Activated CD4-positive, alpha-beta T cell treated with anti-CD3 and anti-CD28 coated beads, Interleukin-10, Interleukin-2, amounts not matched to agents 100 ng/mL and 50 ng/mL, durations not matched to agents 16 hours and 8 hours (primary cell): ENCODE measurements at regions not wholly inside any gene's neighbourhood (a gene's known extent, or its start where the extent isn't known, plus 50 kb on each side); places are given as distances from the start of the nearest gene placed in this dataset.
"Not testable (repeated sequence)": the region's sequence is repeated elsewhere in the genome, so short reads cannot be mapped to it uniquely, and the experiment has no call there.

ENCODE experiments used
- DNase-seq: peaks from one replicate; pipeline ENCODE4 v3.0.0-alpha.2; 2020

DNA sequence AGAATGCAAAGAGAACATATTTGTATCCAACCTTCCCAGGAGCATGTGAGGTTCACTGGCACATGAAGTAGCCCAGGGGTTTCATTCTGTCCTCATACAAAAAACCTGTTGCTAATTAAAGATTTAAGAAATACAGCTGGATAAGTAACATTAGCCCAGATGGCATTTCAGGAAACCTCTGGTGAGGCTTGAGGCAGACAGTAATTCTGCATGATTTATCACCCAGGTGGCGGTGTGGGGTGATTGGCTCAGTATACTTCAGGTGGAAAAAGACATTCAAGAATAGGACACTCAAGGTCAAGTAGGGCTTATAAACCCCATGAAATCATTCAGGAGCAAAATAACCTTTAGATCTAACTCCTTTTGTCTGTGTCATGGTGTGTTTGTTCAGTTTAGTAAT lies 237.4 kb downstream of the RNF144A start:
- DNase-seq, result no peak

DNA sequence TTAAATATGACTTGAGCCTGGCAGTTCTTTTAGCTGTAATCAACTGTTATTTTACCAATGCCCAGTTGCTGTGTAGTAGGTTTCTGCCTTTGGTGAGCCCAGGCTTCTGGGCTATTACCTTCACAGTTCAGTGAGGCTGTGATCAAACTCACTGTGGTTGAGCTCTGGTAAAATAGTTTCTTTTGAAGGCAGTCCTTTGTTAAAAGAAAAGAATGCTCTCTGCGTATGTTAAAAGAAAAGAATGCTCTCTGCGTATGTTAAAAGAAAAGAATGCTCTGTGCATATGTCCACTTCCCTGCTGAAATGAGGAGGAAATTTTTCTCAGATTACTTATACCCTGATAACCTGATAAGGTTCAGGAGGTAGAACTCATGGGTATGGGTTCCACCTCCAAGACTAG lies 244.3 kb downstream of the RNF144A start:
- no peak for DNase-seq

DNA sequence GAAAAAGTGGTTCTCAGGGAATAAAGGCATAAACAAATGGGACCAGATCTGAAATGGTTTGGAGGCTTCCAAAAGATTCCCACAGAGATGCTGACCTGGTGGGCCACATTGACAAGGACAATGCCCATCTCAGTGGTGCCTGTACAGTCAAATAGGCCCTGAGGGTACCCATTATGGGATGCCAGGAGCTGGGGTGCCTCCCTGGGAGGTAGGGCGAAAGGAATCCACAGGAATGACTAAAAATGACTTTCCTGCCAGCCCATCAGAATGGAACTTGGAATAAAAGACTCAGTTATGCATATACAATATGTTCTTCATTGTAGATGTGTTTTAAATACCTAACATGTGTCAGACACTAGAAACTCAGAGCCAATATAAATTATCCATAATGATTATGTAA lies 248.5 kb downstream of the RNF144A start:
- no peak for DNase-seq

DNA sequence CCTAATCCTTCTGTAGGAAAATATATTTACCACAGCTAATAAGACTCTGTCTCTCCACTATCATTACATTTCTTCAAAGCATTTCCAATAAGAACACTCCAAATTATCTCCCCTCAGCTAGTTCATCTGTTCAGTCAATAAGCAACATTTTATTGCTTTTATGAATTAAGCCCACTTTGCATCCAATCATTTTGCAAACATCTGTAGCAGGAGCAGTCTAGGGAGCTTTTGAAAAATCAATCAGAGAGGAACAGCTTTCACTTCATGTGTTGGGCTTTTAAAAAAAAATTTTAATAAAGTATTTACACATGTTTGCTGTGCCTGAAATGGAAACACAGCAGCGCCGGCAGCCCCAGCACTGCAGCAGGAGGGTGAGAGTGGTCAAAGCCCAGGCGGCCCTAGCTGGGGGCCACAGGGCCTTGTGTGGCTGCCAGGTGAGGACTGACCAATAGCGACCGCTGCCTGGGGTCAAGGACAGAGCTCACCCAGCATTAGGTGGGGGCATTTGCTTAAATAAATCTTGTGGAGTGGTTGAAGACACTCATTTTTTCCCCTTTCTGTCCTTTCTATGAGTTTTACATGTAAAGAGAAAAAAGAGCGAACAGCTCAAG lies 250.7 kb downstream of the RNF144A start:
- DNase-seq, result no peak

DNA sequence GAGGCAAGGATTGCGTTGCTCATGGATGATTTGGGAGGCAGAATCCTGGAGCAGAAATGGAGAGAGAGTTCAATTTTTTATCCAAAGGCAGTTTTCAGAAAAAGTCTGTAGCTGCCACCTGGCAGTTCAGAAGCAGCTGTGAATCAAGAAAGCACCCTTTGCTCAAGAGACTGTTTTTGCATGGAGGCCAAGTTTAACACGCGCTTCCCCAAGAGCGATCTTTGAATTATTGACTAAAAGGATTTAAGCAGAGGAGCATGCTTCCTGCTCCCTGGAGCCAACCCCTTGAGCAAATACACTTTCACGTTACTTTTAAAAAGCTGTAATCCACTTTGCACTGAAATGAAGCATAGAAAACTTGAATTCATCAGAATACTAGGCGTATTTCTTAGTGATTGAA lies 252.4 kb downstream of the RNF144A start:
- DNase-seq, result no peak

DNA sequence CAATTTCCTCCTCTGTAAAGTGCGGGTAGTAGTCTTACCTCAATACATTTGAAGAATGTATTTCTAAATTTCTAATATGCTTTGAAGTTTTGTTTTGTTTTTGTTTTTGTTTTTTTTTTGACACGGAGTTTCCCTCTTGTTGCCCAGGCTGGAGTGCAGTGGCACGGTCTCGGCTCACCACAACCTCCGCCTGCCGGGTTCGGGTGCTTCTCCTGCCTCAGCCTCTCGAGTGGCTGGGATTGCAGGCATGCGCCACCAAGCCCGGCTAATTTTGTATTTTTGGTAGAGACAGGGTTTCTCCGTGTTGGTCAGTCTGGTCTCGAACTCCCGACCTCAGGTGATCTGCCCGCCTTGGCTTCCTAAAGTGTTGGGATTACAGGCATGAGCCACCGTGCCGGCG lies 261.8 kb downstream of the RNF144A start:
- DNase-seq, result not testable (repeated sequence)

DNA sequence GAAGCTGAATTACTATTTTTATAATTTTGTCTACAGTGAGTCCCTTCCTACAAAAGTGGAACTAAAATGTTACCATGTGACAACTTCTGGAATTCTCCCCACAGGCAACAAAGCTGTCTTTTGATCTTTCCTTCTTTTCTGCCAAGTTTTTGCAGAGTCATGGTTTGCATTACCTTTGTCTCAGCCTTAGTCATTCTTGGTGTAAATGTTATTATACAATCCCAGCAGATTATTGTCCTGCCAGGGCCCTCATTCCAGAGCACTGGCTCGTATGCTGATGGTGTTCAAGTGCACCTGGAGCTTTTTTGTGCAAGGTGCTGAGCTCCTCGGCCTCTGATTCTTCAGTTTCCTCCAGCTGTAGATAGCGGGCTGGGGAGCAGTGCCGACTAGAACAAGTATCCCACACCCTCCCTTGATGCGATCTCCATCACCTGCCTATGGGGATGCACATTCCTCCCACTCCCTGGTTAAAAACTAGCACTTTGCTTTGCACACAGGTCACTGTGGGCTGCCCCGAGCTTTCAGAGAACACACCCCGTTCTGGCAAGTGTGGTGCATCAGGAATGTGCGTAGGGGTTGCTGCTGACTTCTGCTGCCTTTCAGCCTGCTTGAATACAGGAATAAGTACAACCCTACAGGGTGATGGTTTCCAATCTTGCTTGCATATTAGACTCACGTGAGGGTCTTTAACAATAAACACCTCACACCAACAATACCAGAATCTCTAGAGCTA lies 263.6 kb downstream of the RNF144A start:
- DNase-seq, result no peak

DNA sequence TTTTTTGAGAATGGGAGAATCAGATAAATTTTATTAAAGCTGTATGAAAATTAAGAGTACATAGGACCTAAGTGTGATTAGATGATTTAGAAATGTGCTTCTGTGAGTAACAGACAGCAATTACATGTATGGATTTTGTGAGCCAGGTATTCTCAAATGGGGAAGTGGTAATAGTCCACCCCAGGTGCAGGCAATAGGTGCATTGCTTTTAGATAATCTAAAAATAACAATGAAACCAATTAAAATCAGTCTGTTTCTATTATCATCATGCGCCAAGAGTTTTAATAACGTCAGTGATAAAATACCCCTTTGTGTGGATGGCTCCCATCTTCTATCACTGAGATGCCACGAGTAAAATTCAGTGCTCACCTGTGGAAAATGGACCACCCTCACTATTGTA lies 265.3 kb downstream of the RNF144A start:
- DNase-seq, result no peak

DNA sequence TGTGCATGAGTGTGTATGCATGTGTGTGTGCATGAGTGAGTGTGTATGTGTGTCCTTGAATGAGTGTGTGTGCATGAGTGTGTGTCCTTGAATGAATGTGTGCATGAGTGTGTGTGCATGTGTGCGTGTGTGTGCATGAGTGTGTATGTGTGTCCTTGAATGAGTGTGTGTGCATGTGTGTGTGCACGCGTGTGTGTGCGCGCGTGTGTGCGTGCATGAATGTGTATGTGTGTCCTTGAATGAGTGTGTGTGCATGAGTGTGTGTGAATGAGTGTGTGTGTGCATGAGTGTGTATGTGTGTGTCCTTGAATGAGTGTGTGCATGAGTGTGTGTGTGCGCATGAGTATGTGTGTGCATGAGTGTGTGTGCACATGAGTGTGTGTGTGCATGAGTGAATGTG lies 271.9 kb downstream of the RNF144A start:
- DNase-seq, result no peak

DNA sequence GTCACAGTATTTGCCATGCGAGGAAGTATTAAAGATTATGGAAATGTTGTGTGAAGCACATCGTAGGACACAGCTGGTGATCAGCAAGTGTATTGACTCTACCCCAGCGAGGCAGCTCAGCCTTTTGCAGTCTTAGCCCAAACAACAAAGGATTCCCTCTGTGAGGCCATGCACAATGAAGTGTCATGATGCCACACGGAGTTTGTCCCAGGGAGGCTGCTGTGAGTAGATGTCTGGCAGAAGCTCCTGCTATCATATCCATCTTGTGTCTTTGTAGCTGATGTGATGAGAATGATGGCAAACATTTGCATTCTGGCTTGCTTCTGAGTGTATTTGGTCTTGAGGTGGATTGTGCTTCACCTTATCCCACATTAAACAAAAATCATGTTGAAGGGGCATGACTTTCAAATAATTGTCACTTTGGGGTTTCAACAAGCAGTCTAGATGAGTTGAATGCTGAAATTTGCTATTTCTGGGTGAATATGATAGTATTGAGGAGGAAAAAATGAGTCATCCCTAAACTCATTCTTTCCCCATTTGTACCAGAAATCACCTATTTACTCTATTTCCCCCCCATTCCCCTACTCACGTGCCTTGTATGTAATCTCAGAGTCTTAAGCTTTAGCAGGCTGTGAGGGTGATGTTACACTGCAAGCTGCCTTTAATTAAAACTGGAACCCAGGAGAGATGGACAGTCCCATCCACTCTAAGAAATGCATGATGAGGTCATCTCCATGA lies 273.5 kb downstream of the RNF144A start:
- DNase-seq, result peak; percentile 26

DNA sequence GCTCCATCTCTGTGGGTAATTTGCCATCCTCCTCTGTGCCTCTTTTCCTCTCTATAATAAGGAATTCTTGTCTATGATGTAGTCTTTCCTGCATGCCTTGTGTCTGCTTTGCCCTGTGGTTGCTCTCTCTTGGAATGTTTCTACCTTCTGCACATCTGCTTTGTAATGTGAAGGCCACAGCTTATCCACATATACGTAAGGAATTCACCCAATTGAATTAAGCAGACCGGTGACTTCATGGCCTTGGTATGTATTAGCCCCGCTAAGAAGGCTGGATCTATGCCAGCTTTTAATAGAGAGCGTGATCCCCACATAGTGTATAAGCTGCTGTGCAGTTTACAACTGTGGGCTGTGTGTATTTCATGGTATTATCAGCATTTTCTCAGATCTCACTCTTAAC lies 274.7 kb downstream of the RNF144A start:
- DNase-seq, result no peak

DNA sequence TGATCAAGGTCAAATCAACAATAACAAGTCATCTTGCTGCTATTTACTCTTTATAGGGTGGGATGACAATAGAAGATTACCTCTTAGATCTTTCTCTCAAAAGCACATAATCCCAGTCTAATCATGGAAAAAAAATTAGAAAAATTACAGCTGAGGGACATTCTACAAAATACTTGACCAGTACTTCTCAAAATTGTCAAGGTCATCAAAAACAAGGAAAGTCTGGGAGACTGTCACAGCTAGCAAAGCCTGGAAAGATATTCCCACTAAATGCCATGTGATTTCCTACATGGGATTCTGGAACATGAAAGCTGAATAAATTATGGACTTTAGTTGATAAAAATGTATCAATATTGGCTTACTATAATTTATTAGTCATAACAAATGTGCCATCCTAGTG lies 276.2 kb downstream of the RNF144A start:
- DNase-seq, result no peak

DNA sequence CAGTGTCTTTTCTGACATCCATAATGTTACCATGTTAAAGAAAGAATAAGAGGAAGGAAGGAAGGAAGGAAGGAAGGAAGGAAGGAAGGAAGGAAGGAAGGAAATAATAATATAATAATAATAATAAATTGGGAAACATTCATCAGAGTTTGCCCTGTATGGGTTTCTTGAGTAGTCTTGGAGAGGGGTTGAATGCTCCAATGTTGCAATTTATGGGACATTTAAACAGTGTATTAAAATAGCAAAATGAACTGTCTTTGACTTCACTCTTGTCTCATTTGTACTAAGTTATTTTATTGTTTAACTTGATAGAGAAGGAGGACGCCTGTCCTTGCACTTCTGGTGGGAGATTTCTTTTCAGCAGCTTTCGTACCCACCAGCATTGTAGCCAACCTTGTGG lies 277.7 kb downstream of the RNF144A start:
- no peak for DNase-seq

DNA sequence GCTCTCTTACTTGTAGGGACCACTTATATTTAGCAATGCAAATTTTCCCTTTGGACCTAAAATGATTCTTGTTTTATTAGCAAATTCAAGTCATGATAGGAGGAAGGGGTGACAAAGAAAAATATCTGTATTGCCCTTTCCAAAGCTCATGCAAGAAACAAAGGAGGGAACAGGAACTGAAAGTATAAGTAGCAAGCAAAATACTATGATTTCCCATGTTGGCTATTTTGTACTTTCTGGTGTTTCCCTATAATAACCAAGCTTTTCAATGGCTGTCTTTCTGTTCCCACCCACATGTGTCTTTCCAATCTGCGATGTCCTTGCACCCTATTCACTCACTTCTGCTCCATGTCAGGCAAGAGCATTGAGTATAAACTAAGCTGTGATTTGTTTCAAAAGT lies 279.7 kb downstream of the RNF144A start:
- no peak for DNase-seq

DNA sequence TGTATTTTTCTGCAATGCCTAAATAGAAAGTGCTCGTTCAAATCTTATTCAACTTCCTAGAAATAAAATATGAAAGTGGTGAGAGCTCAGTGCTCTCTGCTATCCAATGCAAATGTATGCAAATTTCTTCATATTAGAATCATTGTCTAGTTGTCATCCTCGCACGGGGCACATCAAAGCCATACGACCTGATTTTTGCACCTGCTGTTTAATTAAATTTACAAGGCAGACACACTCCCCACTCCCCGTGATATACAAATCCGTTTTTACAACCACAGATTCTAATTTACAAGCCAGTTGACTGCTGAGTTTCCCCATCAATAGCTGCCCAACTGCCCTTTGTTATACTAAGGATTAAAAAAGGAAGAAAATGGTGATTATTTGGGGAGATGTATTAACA lies 284.6 kb downstream of the RNF144A start:
- DNase-seq, result no peak

DNA sequence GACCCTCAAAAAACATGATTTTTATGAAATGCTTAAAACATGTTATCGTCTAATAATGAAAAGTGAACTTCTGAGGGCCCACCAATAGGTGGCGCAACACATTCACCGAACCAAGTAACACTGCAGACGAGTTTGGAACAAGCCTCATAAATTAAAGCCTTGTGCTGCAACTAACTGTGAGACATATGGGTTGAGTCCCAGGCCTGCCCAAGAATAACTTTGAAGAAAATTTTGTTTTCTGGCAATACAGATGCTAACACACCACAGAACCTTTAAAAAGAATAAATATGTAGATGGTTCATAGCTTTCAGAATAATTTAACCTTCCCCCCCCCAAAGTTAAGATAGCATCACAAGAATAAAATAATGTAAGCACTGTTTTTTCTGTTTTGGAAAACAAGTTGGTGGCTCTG lies 285.9 kb downstream of the RNF144A start:
- DNase-seq, result peak; percentile 62

DNA sequence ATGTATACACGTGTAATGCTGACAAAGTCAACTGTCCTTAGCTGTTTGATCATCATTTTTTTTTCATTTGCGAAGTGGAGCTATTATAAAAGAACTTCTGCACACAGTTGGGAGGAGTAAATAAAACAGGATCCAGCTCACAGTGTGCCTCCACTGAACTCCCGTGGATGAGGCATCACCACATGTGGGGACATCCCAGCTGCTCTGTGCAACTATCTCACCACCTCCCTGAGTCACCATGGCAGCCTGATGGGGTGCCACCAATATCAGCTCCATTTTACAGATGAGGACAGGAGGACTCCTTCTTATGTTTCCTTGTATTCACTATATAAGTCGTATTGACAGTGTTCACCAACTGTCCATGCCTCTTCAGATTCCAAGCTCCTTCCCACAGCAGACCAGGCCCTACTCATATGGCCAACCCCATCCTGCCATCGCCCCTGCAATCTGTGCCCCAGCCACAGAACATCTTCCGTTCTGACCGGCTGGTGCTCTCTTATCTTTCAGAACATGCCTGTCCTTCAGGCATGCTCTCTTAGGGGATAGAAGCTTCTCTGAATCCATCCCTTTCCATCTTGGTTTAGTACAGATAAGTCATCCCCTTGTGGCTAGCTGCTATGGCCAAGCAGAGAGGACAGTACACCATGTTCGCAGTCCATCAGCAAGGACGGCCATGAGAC lies 288.1 kb downstream of the RNF144A start:
- no peak for DNase-seq

DNA sequence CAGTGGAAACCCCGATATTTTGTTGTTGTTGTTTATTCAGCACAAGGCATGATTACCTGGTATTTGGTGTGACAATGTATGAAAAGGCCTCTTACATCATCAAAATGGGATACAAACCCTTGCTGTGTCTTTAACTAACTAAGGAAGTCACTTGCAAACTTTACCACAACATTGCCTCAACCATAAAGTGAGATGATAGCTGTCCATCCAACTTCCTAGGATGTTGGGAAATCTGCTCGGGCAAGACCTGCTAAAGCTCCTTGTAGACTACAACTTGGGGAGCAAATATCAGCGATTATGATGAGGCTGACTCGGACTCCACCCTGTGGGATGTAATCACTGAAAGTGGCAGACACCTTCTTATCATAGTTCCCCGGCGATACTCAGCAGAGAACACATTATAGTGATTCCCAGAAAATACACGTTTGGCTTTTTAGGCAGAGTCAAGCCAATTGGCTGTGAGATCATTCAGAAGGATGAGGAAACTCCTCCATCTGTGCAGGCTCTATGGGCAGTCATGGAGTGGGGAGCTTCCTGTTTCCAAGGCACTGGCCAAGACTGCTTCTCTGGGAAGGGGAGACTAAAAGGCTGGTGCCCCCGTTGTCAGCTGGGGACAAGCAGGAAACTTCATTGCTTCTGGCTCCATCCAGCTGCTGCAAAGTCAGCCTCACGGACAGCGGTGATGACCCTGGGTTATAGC lies 289.0 kb downstream of the RNF144A start:
- DNase-seq, result no peak

DNA sequence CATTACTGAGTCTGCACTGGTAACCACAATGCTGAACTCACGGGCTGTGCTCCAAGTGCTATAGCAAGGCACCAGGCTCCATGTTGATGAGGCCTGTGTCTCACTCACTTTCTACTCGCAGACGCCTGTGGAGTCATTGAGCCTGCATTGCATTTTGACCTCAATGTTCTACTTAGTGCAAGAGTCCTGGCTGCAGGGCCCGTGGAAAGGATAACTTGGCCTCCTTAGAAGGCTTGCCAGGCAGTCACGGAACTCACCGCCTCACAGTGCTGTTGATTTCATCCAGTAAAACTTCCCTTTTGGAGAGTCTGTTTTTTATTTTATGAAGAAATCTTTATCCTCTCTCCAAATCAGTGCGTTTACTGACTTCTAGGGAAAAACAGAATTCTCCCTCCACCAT lies 290.4 kb downstream of the RNF144A start:
- DNase-seq, result no peak

DNA sequence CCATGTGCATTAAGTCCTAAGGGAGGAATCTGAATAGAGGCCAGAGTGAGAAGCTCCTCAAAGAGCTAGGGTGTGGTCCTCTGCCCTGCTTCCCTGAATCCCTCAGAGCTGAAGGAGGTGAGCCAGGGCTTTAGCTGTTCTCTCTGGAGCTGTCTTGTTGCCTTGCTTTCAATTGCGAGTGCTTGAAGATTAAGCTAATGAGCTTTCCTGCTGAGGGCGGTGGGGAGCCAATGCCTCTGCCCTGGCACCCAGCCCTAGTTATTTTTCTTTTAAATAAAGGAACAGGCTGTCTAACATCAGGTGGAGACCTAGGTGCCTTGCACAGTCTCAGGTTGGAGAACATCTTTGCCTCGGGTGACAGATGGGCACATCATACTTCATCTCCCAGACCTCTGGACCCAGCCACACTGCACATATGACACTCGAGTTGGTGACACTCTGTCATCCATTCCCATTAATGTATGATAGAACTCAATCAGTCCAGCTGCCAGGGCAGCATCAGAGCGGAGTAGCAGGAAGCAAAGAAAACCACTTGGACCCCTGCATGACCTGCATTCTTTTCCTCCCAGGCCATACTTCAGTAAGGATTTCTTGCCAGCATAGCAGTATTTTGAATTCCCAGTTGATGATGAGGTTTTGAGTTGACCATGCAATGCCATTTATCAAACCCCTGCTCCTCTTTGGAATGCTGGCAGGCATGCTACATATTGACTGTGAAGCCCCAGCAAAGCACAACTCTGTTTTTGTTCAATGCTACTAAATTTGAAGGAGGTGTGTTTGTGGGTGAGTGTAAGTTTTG lies 292.7 kb downstream of the RNF144A start:
- DNase-seq, result no peak

DNA sequence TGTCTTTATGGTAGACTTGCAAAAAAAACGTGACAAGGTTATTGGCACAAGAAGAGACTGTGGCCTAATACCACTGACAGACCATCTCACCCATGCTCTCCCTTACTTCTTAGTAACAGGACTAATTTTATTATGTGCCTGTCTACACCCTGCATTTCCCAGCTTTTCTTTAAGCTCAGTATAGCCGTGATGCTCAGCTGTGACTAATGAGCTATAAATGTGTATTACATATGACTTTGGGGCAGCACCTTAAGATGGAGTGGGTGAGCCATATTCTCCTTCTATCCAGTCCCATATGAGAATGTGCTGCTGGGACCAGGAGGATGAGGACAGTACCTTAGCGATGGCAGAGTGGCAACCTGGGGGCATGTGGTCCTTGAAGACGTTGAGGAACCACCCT lies 293.5 kb downstream of the RNF144A start:
- DNase-seq, result no peak

DNA sequence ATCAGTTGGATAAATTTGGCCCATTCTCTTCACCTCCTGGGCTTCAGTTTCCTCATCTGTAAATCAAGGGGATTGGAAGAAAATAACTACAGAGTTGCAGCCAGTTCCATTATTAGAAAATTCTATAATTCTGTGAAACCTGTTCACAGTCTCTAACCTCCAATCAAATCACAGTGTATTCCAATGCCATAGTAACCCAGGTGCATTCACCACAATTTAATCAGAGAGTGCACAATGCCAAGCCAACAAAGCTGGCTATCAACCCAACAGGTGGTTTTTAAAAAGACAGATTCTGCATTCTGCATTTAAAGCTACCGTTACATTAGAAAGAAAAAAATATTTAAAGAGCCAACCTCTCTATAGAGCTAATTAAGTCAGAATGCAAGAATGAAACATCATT lies 308.6 kb downstream of the RNF144A start:
- DNase-seq, result no peak
